Esophagus squamous epithelium (tissue), 4 donors: ENCODE measurements at regions not wholly inside any gene's neighbourhood (a gene's known extent, or its start where the extent isn't known, plus 50 kb on each side); places are given as distances from the start of the nearest gene placed in this dataset.

ENCODE experiments used
- CTCF ChIP-seq, 6 experiments: fragments of 450-650 bp in 4 of 6; fragments of 200-600 bp in 2 of 6; sonication (generic) in 2 of 6; IDR thresholded peaks; one replicate each; pipeline ENCODE4 v1.5.1; 2016 to 2019; ENCODE audit warnings: antibody characterized with exemption in 6 of 6, mild to moderate bottlenecking in 4 of 6, moderate library complexity in 4 of 6
- POLR2A ChIP-seq, 4 donors: fragments of 450-650 bp; IDR thresholded peaks; one replicate each; pipeline ENCODE4 v1.6.1; 2017; ENCODE audit warnings: antibody characterized with exemption in 4 of 4, mild to moderate bottlenecking in 4 of 4, moderate library complexity in 3 of 4

DNA sequence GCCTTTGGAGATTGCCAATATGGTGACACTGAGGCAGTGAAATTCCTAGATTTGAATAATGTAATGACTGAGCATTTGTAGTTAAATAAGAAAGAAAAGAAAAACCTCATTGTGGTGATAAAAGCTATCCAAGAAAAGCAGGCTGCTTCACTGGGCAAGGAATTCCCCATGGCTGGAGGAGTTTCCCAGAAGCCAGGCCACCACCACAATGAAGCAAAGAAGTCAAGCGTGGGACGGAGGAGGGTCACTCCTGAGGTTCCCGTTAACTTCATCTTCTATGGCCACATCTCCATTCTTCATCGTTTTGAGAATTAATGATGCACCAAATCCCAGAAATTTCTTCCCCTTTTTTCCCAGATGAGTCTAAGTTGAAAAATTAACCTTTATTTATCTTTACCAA, 185.8 kb upstream of the BCL6 start:
- no peak for TF ChIP-seq POLR2A (IDR thresholded peaks at IDR 0.05)
- TF ChIP-seq CTCF (IDR thresholded peaks at IDR 0.05) = no peak
